HG03342 (cell line): ENCODE measurements at regions not wholly inside any gene's neighbourhood (a gene's known extent, or its start where the extent isn't known, plus 50 kb on each side); places are given as distances from the start of the nearest gene placed in this dataset.
A peak's percentile ranks its signal among the peaks of the same experiment; 100 is the strongest.

ENCODE experiments used
- ATAC-seq: cut with Tn5 transposase; IDR thresholded peaks from one replicate; pipeline ENCODE4 v1.9.1; 2021; ENCODE audit warnings: mild to moderate bottlenecking, moderate library complexity; ENCODE audit not compliant: unreplicated experiment

DNA sequence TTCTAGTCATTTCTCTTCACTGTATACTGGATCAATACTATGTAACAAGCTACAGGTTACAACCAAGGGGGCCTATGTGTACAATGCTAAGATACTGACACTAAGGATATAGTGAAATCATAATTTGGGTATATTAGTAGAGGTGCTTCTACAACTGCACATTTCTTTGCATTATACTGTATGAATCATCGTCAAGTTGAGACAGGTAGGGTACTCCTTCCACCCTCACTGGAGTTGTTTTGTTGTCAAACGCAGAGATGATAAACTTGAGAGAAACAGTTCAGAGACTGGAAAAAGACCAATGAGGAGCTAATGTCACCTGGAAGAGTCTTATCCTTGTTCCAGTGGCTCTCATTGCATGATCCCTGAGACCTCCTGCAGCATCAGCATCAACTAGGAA is 208.2 kb upstream of the PRPS1L1 start:
- no peak for ATAC-seq

DNA sequence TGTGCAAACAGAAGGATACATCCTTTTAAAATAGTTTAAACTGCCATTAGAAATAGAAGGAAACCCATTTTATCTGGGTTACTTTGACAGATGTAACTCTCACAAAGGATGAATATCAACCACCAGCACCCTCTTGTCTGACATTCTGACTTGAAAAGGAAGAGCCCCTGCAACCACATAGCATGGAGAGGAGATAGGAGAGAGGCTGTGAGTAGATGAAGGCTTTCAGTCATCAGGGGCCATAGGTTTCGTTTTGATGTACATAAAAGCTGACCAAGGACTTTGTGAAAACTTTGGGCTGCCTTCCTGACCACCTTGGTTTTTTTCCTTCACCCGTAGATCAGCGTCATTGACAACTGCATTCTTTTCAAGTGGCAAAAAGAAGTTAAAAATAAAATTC is 211.6 kb upstream of the PRPS1L1 start:
- ATAC-seq: no peak

DNA sequence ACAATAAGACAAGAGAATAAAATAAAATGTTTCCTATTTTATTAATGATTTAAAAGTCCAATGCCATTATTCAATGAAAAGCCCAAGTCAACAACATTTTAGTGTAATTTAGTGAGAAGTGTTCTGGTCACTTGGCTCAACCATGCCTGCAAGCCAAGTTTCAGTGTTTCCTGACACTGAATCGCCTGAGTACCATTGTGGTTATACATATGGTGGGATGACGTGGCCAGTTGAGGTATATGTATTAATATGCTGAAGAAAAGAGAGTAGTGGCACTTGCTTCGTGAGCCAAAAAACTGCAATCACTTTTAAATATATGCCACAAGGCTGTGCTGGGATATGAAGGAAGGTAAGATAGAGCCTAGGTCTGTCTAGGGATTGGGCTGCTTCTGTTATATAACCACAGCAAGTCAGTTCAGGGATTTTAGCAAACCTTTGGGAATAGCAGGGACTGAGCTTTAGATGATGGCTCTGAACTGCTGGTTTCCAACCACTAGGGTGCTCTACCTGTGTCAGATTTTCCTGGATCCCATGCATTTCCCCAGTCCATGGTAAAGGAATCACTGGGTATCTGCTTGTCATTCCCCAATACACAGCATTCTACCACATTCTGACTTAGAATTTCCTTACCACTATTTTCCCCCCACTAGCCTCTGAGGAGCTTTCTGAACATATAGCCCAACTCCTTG is 214.0 kb upstream of the PRPS1L1 start:
- ATAC-seq: peak; percentile 74

DNA sequence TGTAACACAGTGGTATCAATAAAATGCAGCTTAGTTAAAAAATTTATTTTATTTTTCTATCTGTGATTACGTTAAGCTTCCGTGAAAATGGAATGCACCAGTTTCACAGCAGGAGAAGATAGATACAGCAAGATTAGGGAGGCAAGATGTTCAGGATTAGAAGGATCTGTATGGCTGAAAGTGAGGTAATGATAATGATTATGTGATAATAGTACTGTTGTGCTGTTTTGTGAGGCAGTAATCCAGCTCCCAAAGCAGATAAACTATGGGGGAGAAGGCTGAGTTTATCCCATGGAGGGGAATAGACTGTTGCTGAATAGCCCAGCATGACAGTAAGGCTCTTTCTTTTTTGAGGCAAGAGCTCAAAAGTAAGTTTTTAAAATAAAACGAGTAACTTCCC is 216.1 kb upstream of the PRPS1L1 start:
- no peak for ATAC-seq

DNA sequence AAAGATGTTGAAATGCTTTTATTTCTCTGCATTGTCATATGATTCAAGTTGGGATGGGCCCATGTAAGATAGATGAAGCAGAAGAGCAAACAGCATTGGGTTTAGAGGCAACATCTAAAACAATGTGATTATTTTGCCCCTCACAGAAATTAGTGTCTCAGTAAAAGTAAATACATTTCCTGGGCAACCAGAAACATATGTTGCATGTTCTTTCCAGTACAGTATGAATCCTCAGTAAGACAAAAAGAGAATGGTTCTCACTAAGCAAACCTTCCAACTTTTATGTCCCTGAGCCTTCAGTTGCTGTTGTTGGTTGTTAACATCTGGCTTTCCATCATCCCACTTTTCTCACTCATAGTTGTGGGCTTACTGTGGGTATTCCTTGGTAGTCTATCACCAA is 222.5 kb upstream of the PRPS1L1 start:
- ATAC-seq: no peak

DNA sequence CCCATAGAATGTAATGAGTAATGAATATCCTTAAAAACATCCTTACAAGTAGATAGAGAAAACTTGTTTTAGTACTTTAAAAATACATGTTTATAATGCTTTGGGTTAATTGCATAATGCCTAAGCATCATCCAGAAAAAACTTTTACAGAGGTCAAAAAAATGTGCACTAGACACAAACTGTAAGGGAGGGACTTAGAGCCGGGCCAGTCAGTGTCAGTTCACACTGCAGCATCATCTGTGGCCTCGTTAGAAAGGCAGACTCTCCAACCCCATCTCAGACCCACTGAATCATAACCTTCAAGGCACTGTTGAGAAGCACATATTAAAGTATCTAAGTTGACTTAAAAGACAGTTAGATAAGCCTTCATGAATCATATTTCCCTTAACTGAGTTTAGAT is 230.1 kb upstream of the PRPS1L1 start:
- no peak for ATAC-seq

DNA sequence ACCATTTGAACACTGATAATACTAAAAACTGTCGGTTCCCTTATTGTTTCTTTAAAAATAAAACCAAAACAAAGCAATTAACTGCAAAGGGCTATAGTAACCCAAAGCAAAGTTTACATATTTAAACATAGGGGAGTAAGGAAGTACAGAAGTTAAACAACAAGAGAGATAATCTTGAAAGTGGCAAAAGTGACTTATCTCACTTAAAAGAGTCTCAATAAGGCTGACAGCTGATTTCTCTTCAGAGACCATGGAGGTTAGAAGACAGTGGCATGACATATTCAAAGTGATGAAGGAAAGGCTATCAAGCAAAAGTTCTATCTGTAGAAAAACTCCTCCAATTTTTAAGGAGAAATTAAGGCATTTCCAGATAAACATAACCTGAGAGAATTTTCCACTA is 233.5 kb upstream of the HDAC9 start:
- no peak for ATAC-seq

DNA sequence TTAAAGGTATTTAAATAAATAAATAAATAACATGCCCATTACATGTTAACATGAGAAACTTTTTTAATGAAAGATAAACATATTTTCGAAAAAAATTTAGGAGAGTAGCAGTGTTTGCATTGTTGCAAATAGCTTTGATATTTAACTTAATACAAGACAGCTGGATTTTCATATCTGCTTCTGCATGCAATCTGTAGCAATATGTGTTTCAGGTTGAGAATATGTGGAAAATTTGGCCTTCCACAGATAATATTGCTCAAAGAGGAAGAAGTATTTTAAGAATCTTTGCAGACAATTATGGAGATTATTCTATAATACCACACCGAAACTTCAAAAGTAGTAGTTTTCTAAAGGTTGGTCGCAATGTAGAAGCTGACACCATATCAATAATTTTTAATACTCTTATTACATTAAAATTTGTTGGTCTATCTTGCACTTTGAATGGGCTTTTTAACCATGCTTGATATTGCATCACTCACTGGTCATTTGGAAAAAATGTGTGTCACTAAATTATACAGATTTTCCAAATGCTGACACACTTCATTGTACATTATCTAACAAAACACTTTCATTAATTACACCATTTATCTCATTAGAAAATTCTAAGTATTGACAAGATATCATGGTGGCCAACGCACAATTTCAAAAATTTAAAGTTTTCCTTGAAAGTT is 229.8 kb upstream of the HDAC9 start:
- ATAC-seq: no peak

DNA sequence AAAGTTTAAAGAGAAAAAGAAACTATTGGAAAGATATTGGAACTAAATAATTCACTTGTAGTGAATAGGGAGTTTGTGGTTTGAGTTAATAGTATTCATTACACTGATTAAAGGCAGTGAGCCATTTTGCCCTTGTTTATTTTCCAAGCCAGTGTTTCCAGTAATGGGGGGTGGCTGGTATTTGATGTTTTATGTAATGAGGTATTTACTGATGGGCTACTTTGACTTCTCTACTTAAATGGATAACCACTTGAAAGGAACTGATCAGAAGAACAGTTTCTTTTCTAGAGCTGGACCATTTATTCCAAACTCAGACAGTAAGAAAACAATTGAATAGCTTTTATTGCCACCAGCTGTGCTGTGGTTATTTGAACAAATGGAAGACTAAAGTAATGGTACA is 227.0 kb upstream of the HDAC9 start:
- no peak for ATAC-seq

DNA sequence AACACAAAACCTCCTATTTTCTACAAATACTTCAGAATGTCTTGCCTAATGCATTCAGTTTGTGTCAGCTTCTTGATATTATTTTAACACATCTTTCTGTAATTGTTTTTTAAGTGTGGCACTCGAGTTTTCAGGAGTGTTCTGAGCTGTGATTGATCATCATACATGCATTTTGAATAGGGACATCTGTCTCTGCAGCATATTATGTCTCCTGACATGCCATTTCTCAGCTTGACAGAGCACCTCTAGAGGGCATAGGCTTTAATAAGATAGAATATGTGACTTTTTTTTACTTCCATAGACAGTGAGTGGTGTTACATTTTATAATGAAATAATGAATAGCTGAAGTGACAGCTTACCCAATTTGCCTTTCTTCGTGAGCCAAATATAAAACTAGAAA is 219.2 kb upstream of the HDAC9 start:
- no peak for ATAC-seq

DNA sequence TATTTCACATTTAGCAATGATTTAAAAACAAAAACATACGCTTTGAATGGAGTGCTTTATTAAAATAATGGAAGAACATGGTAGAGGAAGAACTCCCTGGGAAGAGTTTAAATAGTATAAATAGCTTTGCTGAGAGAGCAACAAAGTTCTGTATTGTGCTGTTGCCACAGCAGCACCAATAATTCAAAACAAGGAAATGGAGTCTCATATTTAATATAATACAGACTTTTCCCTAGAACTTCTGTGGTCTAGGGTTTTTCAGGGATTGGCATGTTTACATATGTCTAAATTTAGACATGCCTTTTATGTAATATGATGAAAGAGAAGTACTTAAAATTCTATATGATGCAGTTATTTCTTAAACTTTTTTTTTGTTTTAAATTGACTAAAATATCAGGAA is 217.2 kb upstream of the HDAC9 start:
- ATAC-seq: no peak

DNA sequence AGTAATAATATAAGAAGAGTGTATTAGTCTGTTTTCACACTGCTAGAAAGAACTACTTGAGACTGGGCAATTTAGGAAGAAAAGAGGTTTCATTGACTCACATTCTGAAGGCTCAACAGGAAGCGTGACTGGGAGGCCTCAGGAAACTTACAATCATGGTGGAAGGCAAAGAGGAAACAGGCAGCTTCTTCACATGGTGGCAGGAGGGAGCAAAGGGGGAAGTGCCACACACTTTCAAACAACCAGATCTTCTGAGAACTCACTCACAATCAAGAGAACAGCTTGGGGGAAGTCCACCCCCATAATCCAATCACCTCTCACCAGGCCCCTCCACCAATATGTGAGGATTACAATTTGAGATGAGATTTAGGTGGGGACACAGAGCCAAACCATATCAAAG is 212.5 kb upstream of the HDAC9 start:
- ATAC-seq: no peak

DNA sequence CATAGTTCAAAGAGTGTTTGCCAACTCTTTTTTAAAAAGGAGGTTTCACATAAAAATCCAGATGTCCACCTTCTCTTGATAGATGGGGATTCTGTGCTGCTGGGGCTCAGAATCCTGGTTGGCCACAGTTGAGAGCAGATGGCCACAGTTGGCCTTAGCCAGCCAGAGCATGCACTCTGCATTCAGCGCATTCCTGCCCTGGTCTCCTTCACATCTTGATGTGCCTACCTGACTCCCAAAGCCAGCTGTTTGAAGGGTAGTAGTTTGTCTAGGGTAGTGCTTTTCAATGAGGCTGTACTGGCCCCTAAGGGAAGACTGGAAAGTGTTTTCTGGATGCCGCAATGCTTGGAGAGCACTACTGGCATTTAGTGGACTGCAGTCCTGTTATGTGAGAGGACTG is 208.1 kb upstream of the HDAC9 start:
- ATAC-seq: no peak

DNA sequence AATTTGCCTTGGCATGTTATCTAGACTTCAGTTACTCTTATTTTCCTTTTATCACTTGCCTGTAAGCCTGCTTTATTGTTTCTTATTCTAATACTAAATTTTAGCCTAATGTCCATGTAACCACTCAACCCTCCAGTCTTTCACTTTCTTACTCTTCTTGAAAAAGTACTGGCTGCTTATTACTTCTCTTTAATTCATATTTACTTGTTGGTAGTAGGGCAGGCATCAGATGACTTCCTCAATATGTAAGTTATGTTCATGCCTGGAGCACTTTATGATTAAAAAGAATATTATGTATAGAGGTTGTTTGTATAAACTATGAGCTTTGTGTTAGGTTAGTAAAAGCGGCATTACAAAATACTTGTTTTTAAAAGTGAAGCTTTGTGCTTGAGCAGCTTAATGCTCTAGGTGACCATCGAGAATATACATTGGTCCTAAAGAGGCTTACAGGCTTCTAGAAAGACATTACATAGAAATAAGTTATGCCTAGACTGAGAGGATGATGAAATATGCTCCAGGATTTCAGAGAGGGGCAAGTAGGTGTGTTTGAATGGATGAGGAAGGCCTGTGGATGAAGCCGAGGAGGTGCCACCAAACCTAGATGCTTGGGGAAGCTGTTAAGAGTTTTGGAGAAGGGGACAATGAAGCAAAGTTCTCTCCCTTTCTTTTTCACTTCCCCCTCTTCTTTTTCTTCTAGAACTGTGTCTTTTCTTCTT is 207.1 kb upstream of the HDAC9 start:
- ATAC-seq: no peak

DNA sequence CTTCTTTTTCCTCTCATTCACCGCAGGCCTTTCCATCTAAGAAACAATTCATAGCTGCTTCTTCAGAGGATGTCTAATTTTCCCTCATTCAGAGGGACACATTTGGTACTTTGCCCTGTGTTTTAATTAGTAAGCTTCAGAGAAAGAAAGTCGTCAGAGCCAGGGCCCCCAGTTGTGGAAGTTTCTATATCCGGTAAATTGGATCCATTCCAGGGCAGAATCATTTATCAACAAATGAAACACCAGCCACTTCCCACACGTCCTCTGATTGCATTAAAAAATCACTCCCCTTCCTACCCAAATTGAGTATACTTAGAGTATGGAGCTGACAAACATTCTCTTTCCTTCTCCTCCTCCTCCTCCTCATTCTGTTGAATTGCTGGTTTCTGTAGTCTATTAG is 205.8 kb upstream of the HDAC9 start:
- ATAC-seq: no peak

DNA sequence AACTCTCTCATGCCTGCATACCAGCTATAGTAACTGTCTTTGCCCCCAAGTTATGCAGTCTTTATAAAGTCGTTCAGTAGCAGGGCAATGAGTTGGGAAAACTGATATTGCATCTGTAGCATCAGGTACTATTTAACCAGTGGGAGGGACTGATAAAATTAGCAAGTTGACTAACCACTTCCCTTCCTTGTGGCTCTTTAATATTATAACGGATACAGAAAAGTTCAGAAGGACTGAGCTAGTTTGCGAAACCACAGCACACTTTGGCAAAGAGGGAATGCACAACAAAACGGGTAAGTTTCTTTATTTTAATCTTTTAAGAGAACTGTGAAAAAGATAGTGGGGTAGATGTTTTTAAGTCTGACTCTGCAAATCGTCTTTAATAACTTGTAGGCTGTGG is 205.3 kb upstream of the HDAC9 start:
- no peak for ATAC-seq

DNA sequence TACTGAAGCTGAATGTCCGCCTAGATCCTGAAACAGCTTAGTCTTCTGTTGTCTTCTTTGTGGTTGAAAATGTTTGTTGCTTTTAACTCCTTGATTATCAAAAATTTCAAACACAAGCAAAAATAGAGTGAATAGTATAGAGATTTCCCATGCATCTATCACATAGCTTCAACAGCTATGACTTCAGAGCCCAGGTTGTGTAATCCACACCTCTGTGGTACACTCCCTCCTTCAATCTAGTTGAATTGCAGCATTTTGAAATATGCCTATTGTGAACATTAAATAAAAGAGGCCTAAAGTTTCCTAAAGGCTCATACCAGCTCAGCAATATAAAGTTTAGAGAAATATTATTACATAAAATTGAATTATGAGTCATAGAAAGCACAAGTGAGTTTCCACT is 204.7 kb upstream of the HDAC9 start:
- no peak for ATAC-seq

DNA sequence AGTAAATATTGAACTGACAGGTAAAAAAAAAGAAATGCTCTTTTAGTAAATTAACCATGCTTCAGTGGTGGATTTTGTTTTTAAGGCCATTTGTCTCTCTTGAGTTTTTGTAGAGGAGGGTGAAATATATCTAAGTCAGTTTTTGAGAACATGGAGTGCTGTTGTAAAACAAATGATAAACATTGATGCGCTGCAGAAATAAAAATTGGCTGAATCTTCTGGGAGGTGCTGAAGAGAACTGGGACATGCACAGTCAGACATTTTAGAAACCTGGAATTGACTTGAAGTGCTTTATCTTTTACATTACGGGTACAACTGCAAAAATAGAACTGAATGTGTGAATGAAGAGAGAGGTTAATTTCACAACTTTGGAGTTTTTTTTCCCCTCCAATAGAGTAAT is 203.0 kb upstream of the HDAC9 start:
- ATAC-seq: no peak

DNA sequence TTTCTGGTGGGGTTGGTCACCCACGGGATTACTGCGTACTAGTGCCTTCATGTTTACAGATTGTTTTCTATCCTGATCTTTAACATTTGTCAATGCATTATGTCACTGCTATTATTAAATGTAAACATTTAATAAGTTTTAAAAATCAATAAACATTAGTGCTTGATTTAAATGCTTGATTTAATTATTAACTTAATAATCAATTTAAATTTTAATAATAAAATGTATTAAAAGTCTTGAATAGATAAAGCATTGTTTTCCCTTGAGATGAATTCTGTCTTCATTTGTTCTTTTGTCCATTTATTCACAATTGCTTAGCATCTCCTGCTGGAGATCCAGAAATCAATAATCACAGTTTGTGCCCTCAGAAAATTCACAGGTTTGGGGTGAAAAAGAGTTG is 201.8 kb upstream of the HDAC9 start:
- ATAC-seq: no peak

DNA sequence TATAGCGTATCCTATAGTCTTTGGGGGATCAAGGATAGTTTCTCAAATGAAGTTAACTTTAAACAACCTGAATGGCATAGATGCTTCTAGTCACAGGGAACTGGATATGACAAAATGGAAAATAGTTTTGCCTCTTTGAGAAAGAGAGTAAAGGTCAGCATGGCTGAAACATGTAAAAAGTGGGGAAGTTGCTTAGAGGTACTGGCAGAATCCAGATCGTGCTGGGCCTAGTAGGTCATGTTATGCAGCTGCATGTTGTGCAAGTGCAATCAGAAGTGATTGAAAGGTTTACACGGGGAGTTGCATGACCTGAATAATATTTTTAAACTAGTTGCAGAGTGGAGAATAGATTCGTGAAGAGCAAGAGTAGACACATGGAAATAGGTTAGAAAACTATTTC is 201.1 kb upstream of the HDAC9 start:
- no peak for ATAC-seq

DNA sequence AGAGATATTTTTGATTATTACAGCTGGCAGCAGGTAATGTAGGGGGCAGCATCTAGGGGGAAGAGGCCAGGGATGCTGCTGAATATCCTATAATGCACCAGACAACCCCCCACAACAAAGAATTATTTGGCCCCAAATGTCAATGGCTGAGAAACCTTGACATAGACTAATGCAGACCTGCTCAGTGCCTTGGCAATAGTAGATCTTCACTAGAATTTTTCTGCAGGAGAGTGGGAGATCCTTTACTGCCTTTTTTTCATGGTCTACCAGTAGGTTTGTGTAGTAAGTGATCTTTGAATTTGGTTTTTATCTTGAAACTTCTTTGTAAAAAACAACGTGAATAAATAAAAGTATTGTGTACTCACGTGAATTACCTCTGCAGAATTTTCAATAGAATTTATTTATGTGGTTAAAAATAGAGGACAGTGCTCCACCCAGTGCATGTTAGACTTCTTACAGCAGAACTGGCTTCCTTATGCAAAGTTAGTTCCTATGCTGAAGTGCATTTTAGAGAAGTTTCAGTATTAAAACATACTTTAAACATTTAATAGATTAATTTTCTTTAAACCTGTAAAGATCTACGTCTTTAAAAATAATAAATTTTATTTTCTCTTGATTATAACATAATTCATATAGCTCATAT is 199.6 kb upstream of the HDAC9 start:
- no peak for ATAC-seq

DNA sequence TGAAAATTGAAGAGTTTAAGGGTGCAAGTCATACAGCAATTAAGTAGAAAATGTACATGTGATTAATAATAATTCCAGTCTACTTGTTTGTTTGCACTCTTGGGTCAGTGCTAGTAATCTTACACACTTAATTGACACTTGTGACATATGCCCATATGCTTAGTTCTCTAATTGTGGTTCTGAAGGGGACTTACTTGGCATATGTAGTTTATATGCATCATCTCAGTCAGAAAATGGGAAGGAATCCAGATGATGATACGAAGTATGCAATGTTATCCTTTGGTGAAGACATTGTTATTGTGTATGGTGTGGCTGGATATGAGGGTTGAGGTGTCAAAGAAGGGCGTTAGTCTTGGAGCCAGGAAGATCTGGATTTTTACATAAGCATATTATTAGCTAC is 193.5 kb upstream of the HDAC9 start:
- ATAC-seq: no peak
